IMR-90 (cell line): ENCODE measurements at regions not wholly inside any gene's neighbourhood (a gene's known extent, or its start where the extent isn't known, plus 50 kb on each side); places are given as distances from the start of the nearest gene placed in this dataset.

Source experiments
- ATAC-seq: fragments of 200-7000 bp; cut with Tn5 transposase; 2 replicates; pipeline ENCODE4 v1.9.1; 2020; ENCODE audit warnings: low read depth, mild to moderate bottlenecking, moderate library complexity
- BruUV-seq: library from RNA; stranded (reverse); fragments of 400-500 nt; replicated peaks from 2 replicates; lab custom pipeline; 2021; lab: Mats Ljungman, UMichigan
- CTCF ChIA-PET: fragments of 300-600 bp; formaldehyde crosslinking; extraction: SDS; loops from one replicate; lab custom pipeline; 2021; ENCODE audit warnings: antibody characterized with exemption; lab: Yijun Ruan, JAX
- POLR2A ChIA-PET: fragments of 300-600 bp; sonication (Branson Sonifier 250); formaldehyde crosslinking; loops from one replicate; lab custom pipeline; 2022; ENCODE audit warnings: antibody characterized with exemption; ENCODE audit not compliant: unreplicated experiment; lab: Charles Lee
- DNase-seq: peaks from one replicate; pipeline ENCODE4 v3.0.0; 2013
- H2AFZ ChIP-seq: replicated peaks from 2 replicates; pipeline ENCODE3; 2013; ENCODE audit warnings: low read length, mild to moderate bottlenecking; ENCODE audit not compliant: poor library complexity
- H2AK5ac ChIP-seq: 2 replicates; pipeline ENCODE4 v1.6.1; 2013; ENCODE audit warnings: low read depth, low read length, inconsistent platforms
- H2AK9ac ChIP-seq: replicated peaks from 2 replicates; pipeline ENCODE3; 2013; ENCODE audit warnings: mild to moderate bottlenecking, low read depth, low read length, moderate library complexity; ENCODE audit not compliant: poor library complexity
- H2BK120ac ChIP-seq: 2 replicates; pipeline ENCODE4 v1.6.1; 2013; ENCODE audit warnings: low read depth, low read length, inconsistent platforms
- H2BK15ac ChIP-seq: 3 replicates; pipeline ENCODE4 v1.6.1; 2013; ENCODE audit warnings: low read depth, low read length, inconsistent platforms
- H2BK20ac ChIP-seq: 2 replicates; pipeline ENCODE4 v1.6.1; 2013; ENCODE audit warnings: low read depth, mild to moderate bottlenecking, inconsistent platforms, low read length, moderate library complexity
- H2BK5ac ChIP-seq: 2 replicates; pipeline ENCODE4 v1.6.1; 2013; ENCODE audit warnings: mild to moderate bottlenecking, low read depth, low read length, inconsistent platforms; ENCODE audit not compliant: poor library complexity, severe bottlenecking
- H3K14ac ChIP-seq: replicated peaks from 2 replicates; pipeline ENCODE4 v1.6.1; 2013; ENCODE audit warnings: low read depth, low read length, inconsistent platforms
- H3K18ac ChIP-seq: 2 replicates; pipeline ENCODE4 v1.6.1; 2013; ENCODE audit warnings: low read depth, low read length, control low read depth
- H3K23ac ChIP-seq: 2 replicates; pipeline ENCODE4 v1.6.1; 2013; ENCODE audit warnings: low read depth, low read length, inconsistent platforms
- H3K27ac ChIP-seq: 2 replicates; pipeline ENCODE4 v1.5.1; 2013; ENCODE audit warnings: mild to moderate bottlenecking, control low read depth, low read length; ENCODE audit not compliant: insufficient read depth
- H3K27me3 ChIP-seq: 2 replicates; pipeline ENCODE4 v1.6.1; 2013; ENCODE audit warnings: low read length; ENCODE audit not compliant: control insufficient read depth, insufficient read depth
- H3K36me3 ChIP-seq: 2 replicates; pipeline ENCODE4 v1.6.1; 2013; ENCODE audit warnings: low read length, mixed read lengths; ENCODE audit not compliant: control insufficient read depth, insufficient read depth
- H3K4ac ChIP-seq: 2 replicates; pipeline ENCODE4 v1.6.1; 2013; ENCODE audit warnings: low read depth, low read length, inconsistent platforms
- H3K4me1 ChIP-seq: 2 replicates; pipeline ENCODE4 v1.6.1; 2013; ENCODE audit warnings: low read length, mixed read lengths; ENCODE audit not compliant: control insufficient read depth, insufficient read depth
- H3K4me2 ChIP-seq: 2 replicates; pipeline ENCODE4 v1.6.1; 2013; ENCODE audit warnings: low read depth, mild to moderate bottlenecking, control low read depth, low read length, moderate library complexity
- H3K4me3 ChIP-seq: 2 replicates; pipeline ENCODE4 v1.5.1; 2013; ENCODE audit warnings: low read depth, mild to moderate bottlenecking, control low read depth, low read length, moderate library complexity; ENCODE audit not compliant: insufficient read depth
- H3K56ac ChIP-seq: 2 replicates; pipeline ENCODE4 v1.6.1; 2013; ENCODE audit warnings: low read length, inconsistent platforms; ENCODE audit not compliant: insufficient read depth; ENCODE audit errors: extremely low read depth
- H3K79me1 ChIP-seq, 2 experiments: 2 replicates each; pipeline ENCODE4 v1.6.1; 2013; ENCODE audit warnings: low read length in 2 of 2, inconsistent platforms in 1 of 2, low read depth in 1 of 2
- H3K9ac ChIP-seq: 2 replicates; pipeline ENCODE4 v1.6.1; 2013; ENCODE audit warnings: low read depth, low read length, control low read depth
- H3K9me1 ChIP-seq: 2 replicates; pipeline ENCODE4 v1.6.1; 2013; ENCODE audit warnings: low read length, inconsistent platforms; ENCODE audit not compliant: insufficient read depth
- H3K9me3 ChIP-seq: 2 replicates; pipeline ENCODE4 v1.6.1; 2013; ENCODE audit warnings: low read length; ENCODE audit not compliant: control insufficient read depth, insufficient read depth
- H4K20me1 ChIP-seq: 2 replicates; pipeline ENCODE4 v1.6.1; 2013; ENCODE audit warnings: low read length, inconsistent platforms; ENCODE audit not compliant: insufficient read depth
- H4K5ac ChIP-seq: 2 replicates; pipeline ENCODE4 v1.6.1; 2013; ENCODE audit warnings: mild to moderate bottlenecking, low read depth, low read length, control low read depth
- H4K8ac ChIP-seq, 2 experiments: 2 replicates each; pipeline ENCODE4 v1.6.1; 2013; ENCODE audit warnings: low read depth in 2 of 2, low read length in 2 of 2, control low read depth in 1 of 2, inconsistent platforms in 1 of 2
- H4K91ac ChIP-seq: 2 replicates; pipeline ENCODE4 v1.6.1; 2013; ENCODE audit warnings: low read depth, low read length, inconsistent platforms; ENCODE audit not compliant: insufficient read depth
- CTCF ChIP-seq: conservative IDR thresholded peaks from 2 replicates; pipeline ENCODE4 v1.5.1; 2012; ENCODE audit warnings: mild to moderate bottlenecking, low read depth, low read length, improper control_type of control experiment
- MAFK ChIP-seq: IDR thresholded peaks from 2 replicates; pipeline ENCODE4 v1.6.1; 2012; ENCODE audit warnings: low read depth, low read length, improper control_type of control experiment
- MXI1 ChIP-seq: IDR thresholded peaks from 2 replicates; pipeline ENCODE4 v1.6.1; 2012; ENCODE audit warnings: low read depth, mild to moderate bottlenecking, low read length, moderate library complexity, borderline replicate concordance
- RFX5 ChIP-seq: IDR thresholded peaks from 2 replicates; pipeline ENCODE4 v1.8.0; 2012; ENCODE audit warnings: low read depth, mild to moderate bottlenecking, low read length, moderate library complexity
- SMC3 ChIP-seq: fragments of 150-350 bp; IDR thresholded peaks from 2 replicates; pipeline ENCODE4 v1.6.1; 2016; ENCODE audit warnings: low read depth, mild to moderate bottlenecking, antibody characterized with exemption, low read length, moderate library complexity
- WGBS, 2 experiments: methylation state at CpG; one replicate each; pipeline versions ENCODE4 v1.1.5 to v1.1.7; 2013; ENCODE audit warnings: missing lambda C conversion rate in 2 of 2; ENCODE audit not compliant: insufficient read length in 1 of 2; ENCODE audit errors: extremely low coverage in 2 of 2; 5-methylcytosine and 5-hydroxymethylcytosine counted together
- dilution Hi-C: fragments of 300-500 bp; cut with HindIII; formaldehyde crosslinking; loops from one replicate; pipeline ENCODE4 v1.14.3; 2018; ENCODE audit warnings: low sequenced_read_pairs; ENCODE audit not compliant: unreplicated experiment
- in situ Hi-C: fragments of 300-500 bp; cut with MboI; formaldehyde crosslinking; loops from 3 replicates; pipeline ENCODE4 v1.14.3; 2019; ENCODE audit warnings: low sequenced_read_pairs, inconsistent platforms, mixed read lengths
- intact Hi-C: fragments of 100-400 bp; cut with micrococcal nuclease; formaldehyde crosslinking; loops from 2 replicates; pipeline ENCODE4 v1.10.0; 2022

DNA sequence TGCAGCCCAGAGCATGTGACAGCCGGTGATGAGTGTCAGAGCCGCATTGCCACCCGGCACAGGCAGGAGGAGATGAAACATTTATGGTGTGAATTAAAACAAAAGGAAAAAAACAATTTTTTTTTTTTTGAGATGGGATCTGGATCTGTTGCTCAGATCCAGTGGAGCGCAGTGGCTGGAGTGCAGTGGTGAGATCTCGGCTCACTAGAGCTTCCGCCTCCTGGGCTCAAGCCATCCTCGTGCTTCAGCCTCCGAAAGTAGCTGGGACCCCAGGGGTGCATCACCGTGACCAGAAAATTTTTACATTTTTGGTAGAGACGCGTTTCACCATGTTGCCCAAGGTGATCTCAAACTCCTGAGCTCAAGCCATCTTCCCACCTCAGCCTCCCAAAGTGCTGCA is 182.1 kb upstream of the SALL3 start:
- no peaks in the 10 kb centered on the region for H3K79me1 ChIP-seq
- ChIA-PET CTCF (no interaction called here), POLR2A (no interaction called here)
- H3K18ac ChIP-seq: no peak overlapping the region
- no peaks in the 10 kb centered on the region for H3K27me3 ChIP-seq
- H2AK9ac ChIP-seq: no peak overlapping the region
- ATAC-seq: no peak
- no peak overlapping the region for H2BK120ac ChIP-seq
- intact Hi-C loops: no loop called here
- H4K8ac ChIP-seq: no peak overlapping the region
- no peaks in the 10 kb centered on the region for H3K9me1 ChIP-seq
- H3K23ac ChIP-seq: no peak overlapping the region
- H2AK5ac ChIP-seq: no peak overlapping the region
- H3K4ac ChIP-seq: no peak overlapping the region
- TF ChIP-seq SMC3 (no peak), MXI1 (no peak), CTCF (no peak), MAFK (no peak), RFX5 (no peak)
- H3K27ac ChIP-seq: no peak overlapping the region
- no peak overlapping the region for H2BK20ac ChIP-seq
- no peak overlapping the region for H3K4me2 ChIP-seq
- no peak overlapping the region for H2BK15ac ChIP-seq
- H2AFZ ChIP-seq: no peak overlapping the region
- H3K4me3 ChIP-seq: no peak overlapping the region
- peaks cover 62% of the 10 kb centered on the region for H3K9me3 ChIP-seq
- no peak for DNase-seq
- H3K4me1 ChIP-seq: no peaks in the 10 kb centered on the region
- 77% methylated on average over 4 of the region's 11 CpGs; no CpG with 5 or more reads in 1 of the 2 experiments for WGBS, 2 experiments
- no peak overlapping the region for H4K5ac ChIP-seq
- no peaks in the 10 kb centered on the region for H3K36me3 ChIP-seq
- no peak overlapping the region for H3K56ac ChIP-seq
- no peaks in the 10 kb centered on the region for H4K20me1 ChIP-seq
- no TSS peak for BruUV-seq
- H3K14ac ChIP-seq: no peak overlapping the region
- H3K9ac ChIP-seq: no peak overlapping the region
- in situ Hi-C loops: no loop called here
- H2BK5ac ChIP-seq: no peak overlapping the region
- dilution Hi-C loops: no loop called here
- no peak overlapping the region for H4K91ac ChIP-seq
